Neural cell (in vitro differentiated cells): ENCODE measurements at regions not wholly inside any gene's neighbourhood (a gene's known extent, or its start where the extent isn't known, plus 50 kb on each side); places are given as distances from the start of the nearest gene placed in this dataset.

ENCODE experiments used
- EZH2 ChIP-seq: fragments of 200-600, 300-800 bp; shearing (Covaris generic), sonication (generic); IDR thresholded peaks from 2 replicates; pipeline ENCODE4 v1.6.1; 2014; ENCODE audit warnings: antibody characterized with exemption, low read length, borderline replicate concordance, mild to moderate bottlenecking; ENCODE audit not compliant: insufficient read depth, poor library complexity, severe bottlenecking
- REST ChIP-seq: IDR thresholded peaks from 2 replicates; pipeline ENCODE4 v1.6.1; 2012; ENCODE audit warnings: borderline replicate concordance

- TF ChIP-seq REST (no peak), EZH2 (no peak)
These were observed 855.3 kb downstream of the MCTP2 start for GRCh38 chr15:95086531-95087252.
